GM23338 (cell line): ENCODE measurements at regions not wholly inside any gene's neighbourhood (a gene's known extent, or its start where the extent isn't known, plus 50 kb on each side); places are given as distances from the start of the nearest gene placed in this dataset.

Experiments used
- CTCF ChIP-seq, 2 experiments: fragments of 200-600 bp in 1 of 2; sonication (generic) in 1 of 2; conservative IDR thresholded peaks; 2 replicates each; pipeline versions ENCODE4 v1.5.1 to v1.6.1; 2016 to 2017; ENCODE audit warnings: antibody characterized with exemption in 2 of 2, low read depth in 2 of 2, mild to moderate bottlenecking in 2 of 2, moderate library complexity in 1 of 2
- EZH2 ChIP-seq: fragments of 200-600 bp; sonication (generic); IDR thresholded peaks from one replicate; pipeline ENCODE4 v1.8.0; 2017; ENCODE audit warnings: antibody characterized with exemption, mild to moderate bottlenecking, low read depth; ENCODE audit not compliant: unreplicated experiment
- EZH2phosphoT487 ChIP-seq: fragments of 200-600 bp; sonication (generic); IDR thresholded peaks from one replicate; pipeline ENCODE4 v1.8.1; 2018; ENCODE audit warnings: antibody characterized with exemption; ENCODE audit not compliant: unreplicated experiment
- POLR2AphosphoS5 ChIP-seq: IDR thresholded peaks from 2 replicates; pipeline ENCODE4 v1.6.1; 2016; ENCODE audit warnings: antibody characterized with exemption, low read depth

DNA sequence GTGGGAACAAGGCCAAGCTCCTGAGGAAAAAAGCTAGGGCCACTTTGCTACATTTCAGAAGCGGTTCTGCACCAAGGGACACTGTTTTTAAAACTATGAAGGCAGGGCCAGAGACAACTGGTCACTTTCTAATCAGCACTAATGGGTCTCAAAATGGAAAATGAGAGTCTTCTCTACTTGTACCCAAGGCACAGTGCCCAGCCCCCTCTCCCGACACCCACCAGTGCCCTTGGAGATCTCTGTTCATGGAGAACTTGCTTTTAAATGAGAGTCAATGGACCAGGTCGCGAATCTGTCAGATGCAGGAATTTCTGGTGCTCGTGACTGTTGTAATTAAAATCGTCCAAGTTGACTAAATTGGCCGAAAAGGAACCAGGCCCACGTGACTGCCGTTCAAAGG is 591.6 kb downstream of the BCOR start:
- no peak for TF ChIP-seq CTCF (conservative IDR thresholded peaks at IDR 0.05; ENCODE audit: low read depth in 2 of 2)
- TF ChIP-seq EZH2: no peak
- TF ChIP-seq EZH2phosphoT487: no peak
- TF ChIP-seq POLR2AphosphoS5: no peak
